Lower lobe of right lung (tissue), 2 donors: ENCODE measurements at regions not wholly inside any gene's neighbourhood (a gene's known extent, or its start where the extent isn't known, plus 50 kb on each side); places are given as distances from the start of the nearest gene placed in this dataset.

Source experiments
- ATAC-seq, 2 donors: fragments of 200-7000 bp; cut with Tn5 transposase; one replicate each; pipeline ENCODE4 v1.9.1; 2020 to 2022; ENCODE audit warnings: mild to moderate bottlenecking in 2 of 2, moderate library complexity in 2 of 2
- DNase-seq: peaks from one replicate; pipeline ENCODE4 v3.0.0-alpha.2; 2020
- H3K27ac ChIP-seq: fragments of 200-600 bp; one replicate; pipeline ENCODE4 v1.8.0; 2022
- H3K27me3 ChIP-seq: fragments of 200-600 bp; one replicate; pipeline ENCODE4 v1.8.0; 2022; ENCODE audit warnings: low read depth
- H3K36me3 ChIP-seq: fragments of 200-600 bp; one replicate; pipeline ENCODE4 v1.8.0; 2022; ENCODE audit warnings: mild to moderate bottlenecking
- H3K4me1 ChIP-seq: fragments of 200-600 bp; one replicate; pipeline ENCODE4 v1.8.0; 2022
- H3K4me3 ChIP-seq: fragments of 200-600 bp; one replicate; pipeline ENCODE4 v1.8.0; 2022; ENCODE audit warnings: mild to moderate bottlenecking
- H3K9me3 ChIP-seq: fragments of 200-600 bp; one replicate; pipeline ENCODE4 v1.8.0; 2022
- intact Hi-C: fragments of 100-400 bp; cut with DNase I; formaldehyde crosslinking; loops from one replicate; pipeline ENCODE4 v1.11.0; 2022
- TF ChIP-seq, protein P1 (sequence below): fragments of 200-600 bp; IDR thresholded peaks from one replicate; pipeline ENCODE4 v1.8.0; 2022; ENCODE audit warnings: antibody characterized with exemption, mild to moderate bottlenecking
- donor health status: DM: no; HTN: yes; CAD: no; lungs with severe emphysema.

DNA sequence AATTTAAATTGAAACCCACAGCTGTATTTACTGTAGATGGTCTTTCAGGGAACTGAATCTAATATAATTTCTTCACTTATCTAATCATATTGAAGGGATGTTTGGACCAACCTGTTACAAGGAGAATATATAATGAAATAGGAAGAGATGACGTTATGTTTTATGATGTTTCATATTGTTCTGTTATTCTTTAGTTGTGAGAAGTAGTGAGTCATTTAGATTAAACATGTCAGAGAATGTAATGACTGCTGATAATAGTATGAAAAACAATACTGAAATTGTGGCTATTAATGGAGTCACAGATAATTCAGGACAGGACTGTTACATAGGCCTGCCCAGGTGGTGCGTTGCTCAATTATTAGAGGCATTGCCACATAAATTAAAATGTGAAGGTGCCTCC is 1993.4 kb downstream of the EFNA5 start:
- H3K27me3 ChIP-seq: no peaks in the 10 kb centered on the region
- intact Hi-C loops: no loop called here

DNA sequence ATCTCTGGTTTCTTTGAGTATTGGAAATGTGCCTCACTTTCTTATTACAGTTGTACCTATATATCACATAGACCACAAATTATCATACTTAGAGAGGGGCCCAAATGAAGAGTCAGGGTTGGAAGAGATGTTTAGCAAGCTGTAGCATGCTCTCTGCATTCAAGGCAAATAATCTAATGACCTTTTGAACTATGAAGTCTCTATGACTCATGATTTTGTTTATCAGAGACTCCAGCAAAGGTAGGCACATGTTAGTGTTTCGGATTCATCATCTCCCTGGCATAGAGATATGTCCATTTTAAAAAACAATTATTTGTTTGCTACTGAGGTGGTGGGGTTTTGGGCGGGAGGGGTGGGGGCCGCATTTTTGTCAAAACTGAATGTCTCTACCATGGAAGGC is 2000.1 kb downstream of the EFNA5 start:
- DNase-seq (no peak), ATAC-seq (no peak)
- no peaks in the 10 kb centered on the region for H3K36me3 ChIP-seq
- H3K4me3 ChIP-seq: no peak overlapping the region
- intact Hi-C loops: no loop called here
- H3K9me3 ChIP-seq: peaks cover 5% of the 10 kb centered on the region
- H3K27ac ChIP-seq: no peak overlapping the region
- TF ChIP-seq, protein P1, sequence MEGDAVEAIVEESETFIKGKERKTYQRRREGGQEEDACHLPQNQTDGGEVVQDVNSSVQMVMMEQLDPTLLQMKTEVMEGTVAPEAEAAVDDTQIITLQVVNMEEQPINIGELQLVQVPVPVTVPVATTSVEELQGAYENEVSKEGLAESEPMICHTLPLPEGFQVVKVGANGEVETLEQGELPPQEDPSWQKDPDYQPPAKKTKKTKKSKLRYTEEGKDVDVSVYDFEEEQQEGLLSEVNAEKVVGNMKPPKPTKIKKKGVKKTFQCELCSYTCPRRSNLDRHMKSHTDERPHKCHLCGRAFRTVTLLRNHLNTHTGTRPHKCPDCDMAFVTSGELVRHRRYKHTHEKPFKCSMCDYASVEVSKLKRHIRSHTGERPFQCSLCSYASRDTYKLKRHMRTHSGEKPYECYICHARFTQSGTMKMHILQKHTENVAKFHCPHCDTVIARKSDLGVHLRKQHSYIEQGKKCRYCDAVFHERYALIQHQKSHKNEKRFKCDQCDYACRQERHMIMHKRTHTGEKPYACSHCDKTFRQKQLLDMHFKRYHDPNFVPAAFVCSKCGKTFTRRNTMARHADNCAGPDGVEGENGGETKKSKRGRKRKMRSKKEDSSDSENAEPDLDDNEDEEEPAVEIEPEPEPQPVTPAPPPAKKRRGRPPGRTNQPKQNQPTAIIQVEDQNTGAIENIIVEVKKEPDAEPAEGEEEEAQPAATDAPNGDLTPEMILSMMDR: no peak
- H3K27me3 ChIP-seq: no peaks in the 10 kb centered on the region
- no peaks in the 10 kb centered on the region for H3K4me1 ChIP-seq

More for the DNA sequence above, 1993.4 kb downstream of the EFNA5 start:
- no peak for ATAC-seq
- Histone ChIP-seq H3K9me3 (no peaks in the 10 kb centered on the region), H3K4me1 (no peaks in the 10 kb centered on the region), H3K27ac (no peak overlapping the region), H3K4me3 (no peak overlapping the region), H3K36me3 (no peaks in the 10 kb centered on the region)
- TF ChIP-seq, protein P1: no peak
- no peak for DNase-seq

GRCh38 chr5:105663671-105664070 is 2007.1 kb downstream of the EFNA5 start:
- no peak for DNase-seq
- no peaks in the 10 kb centered on the region for H3K36me3 ChIP-seq
- ATAC-seq: no peak

GRCh38 chr5:105659396-105659795 is 2011.3 kb downstream of the EFNA5 start:
- TF ChIP-seq, protein P1: no peak
- ATAC-seq: no peak
- intact Hi-C loops: no loop called here

More at GRCh38 chr5:105663671-105664070, 2007.1 kb downstream of the EFNA5 start:
- intact Hi-C loops: no loop called here
- Histone ChIP-seq H3K4me3 (no peak overlapping the region), H3K27me3 (no peaks in the 10 kb centered on the region), H3K9me3 (peaks cover 5% of the 10 kb centered on the region), H3K27ac (no peak overlapping the region), H3K4me1 (no peaks in the 10 kb centered on the region)
- TF ChIP-seq, protein P1: no peak

GRCh38 chr5:105640328-105640727 is 2030.4 kb downstream of the EFNA5 start:
- no peak overlapping the region for H3K4me3 ChIP-seq
- H3K4me1 ChIP-seq: no peaks in the 10 kb centered on the region
- TF ChIP-seq, protein P1: no peak
- no peak for DNase-seq
- no peaks in the 10 kb centered on the region for H3K9me3 ChIP-seq
- intact Hi-C loops: no loop called here
- no peak for ATAC-seq
- H3K27me3 ChIP-seq: no peaks in the 10 kb centered on the region
- no peaks in the 10 kb centered on the region for H3K36me3 ChIP-seq
- no peak overlapping the region for H3K27ac ChIP-seq

More at GRCh38 chr5:105659396-105659795, 2011.3 kb downstream of the EFNA5 start:
- no peak for DNase-seq
- no peaks in the 10 kb centered on the region for H3K27me3 ChIP-seq
- H3K4me3 ChIP-seq: no peak overlapping the region
- no peak overlapping the region for H3K27ac ChIP-seq
- H3K36me3 ChIP-seq: no peaks in the 10 kb centered on the region
- H3K9me3 ChIP-seq: no peaks in the 10 kb centered on the region
- no peaks in the 10 kb centered on the region for H3K4me1 ChIP-seq

- DNase-seq (no peak), ATAC-seq (peak in 1 of 2 donors; percentile 13)
- no peaks in the 10 kb centered on the region for H3K9me3 ChIP-seq
- H3K4me3 ChIP-seq: no peak overlapping the region
- H3K27ac ChIP-seq: no peak overlapping the region
- H3K27me3 ChIP-seq: no peaks in the 10 kb centered on the region
- H3K4me1 ChIP-seq: no peaks in the 10 kb centered on the region
- TF ChIP-seq, protein P1: no peak
- intact Hi-C loops: no loop called here
- H3K36me3 ChIP-seq: no peaks in the 10 kb centered on the region
Measured at GRCh38 chr5:105639511-105639910, 2031.2 kb downstream of the EFNA5 start.
